Daoy (cell line): ENCODE measurements at regions not wholly inside any gene's neighbourhood (a gene's known extent, or its start where the extent isn't known, plus 50 kb on each side); places are given as distances from the start of the nearest gene placed in this dataset.
"Not testable (repeated sequence)": the region's sequence is repeated elsewhere in the genome, so short reads cannot be mapped to it uniquely, and the experiment has no call there.

ENCODE experiments used
- DNase-seq: peaks from one replicate; pipeline ENCODE4 v3.0.0-alpha.2; 2015; ENCODE audit warnings: low read depth

DNA sequence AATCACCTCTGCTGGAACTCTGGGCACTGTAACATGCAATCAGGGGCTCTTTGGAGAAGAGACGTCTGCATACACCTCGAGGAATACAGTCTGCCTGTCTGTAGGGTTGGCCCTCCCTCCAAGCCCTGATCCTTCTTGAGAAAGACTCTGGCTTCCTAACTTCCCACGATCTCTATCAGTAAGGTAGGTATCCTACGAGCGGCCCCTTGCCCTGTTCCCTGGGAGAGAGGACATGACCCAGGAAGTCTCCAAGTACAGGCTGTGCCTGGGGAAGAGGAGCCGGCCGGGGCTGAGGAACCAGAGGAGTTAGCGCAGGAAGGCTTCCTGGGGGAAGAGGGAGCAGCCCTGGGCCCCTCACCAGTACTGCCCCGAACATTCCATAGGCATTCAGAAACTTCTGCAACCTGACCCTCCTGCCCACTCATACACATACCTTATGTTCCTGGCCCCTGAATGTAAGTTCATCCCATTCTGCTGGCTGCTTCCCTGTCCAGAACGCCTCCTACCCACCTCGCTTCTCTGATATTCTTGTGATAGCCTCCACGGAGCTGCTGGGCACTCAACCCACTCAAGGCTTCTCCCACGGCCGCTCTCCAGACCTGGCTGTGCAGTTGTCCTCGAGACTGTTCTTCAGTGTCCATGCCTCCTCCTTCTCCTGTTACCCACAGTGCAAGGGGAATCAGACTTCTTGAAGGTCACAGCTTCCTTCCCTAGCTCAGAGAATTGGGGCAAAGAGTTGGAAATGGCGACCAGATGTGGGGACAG lies 116.1 kb downstream of the CYP26B1 start:
- DNase-seq = no peak

GRCh38 chr2:72028996-72029395 lies 118.7 kb downstream of the CYP26B1 start:
- DNase-seq = no peak

- DNase-seq = no peak
Observed at GRCh38 chr2:72028351-72028995, 119.2 kb downstream of the CYP26B1 start.

GRCh38 chr2:72027426-72028161 lies 120.1 kb downstream of the CYP26B1 start:
- DNase-seq = peak; percentile 80

DNA sequence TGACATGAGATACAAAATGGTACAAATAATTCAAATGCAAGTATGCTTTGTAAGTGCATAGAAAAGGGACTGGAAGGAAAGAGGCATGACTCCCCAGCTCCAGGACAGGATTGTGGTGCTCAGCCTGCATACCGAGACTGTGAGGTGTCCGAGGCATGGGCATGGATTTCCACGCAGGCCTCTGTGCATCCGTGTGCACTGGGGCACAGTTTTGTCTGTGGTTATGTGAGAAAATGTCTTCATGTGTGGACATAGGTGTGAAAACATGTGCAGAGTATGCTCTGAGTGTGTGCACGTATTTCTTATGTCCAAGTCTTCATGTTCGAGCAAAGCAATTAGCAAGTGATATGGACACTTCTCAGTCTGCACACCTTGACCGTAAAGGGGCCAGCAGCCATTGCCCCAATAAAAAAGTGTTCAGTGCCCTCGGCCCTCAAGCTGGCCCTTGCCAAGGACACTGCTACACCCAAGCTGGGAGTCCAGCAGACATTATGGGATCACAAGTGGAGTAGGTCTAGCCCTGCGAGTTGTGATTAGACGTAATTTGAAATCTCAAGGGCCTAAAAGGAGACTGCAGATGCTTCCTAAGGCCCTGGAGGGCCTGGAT lies 120.7 kb downstream of the CYP26B1 start:
- no peak for DNase-seq

DNA sequence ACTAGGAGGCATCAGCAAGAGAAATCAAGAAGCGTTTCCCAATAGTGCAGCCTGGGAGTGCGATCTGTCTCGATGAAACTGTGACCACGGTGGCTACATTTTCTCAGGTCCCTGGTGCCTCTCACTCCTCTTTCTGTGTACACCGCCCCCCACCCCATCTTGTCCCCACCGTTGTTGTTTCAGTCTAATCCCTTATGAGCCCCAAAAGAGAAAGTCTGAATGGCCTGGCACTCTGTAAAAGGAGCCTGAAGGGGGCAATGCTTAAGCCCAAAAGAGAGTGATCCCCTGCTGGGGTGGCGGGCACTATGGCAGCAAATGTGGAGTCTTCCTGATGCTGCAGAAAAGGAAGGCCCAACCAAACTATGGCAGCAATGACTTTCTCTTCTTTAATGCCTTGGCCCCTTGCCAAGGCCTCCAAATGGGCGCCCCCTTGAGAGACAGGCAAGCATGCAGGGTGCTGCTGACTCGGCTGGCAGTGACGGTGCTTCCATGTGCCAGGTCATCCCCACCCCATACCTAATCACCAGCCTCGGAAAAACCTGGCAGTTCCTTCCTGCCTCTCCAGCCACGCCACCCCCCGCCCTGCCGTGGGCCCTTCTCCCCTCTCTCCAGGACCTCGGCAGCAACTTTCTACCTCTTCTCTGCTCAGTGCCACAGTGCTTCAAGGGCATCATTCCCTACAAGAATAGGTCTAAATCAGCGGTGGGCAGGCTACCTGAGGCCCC lies 123.0 kb downstream of the CYP26B1 start:
- no peak for DNase-seq

GRCh38 chr2:72023678-72024390 lies 123.8 kb downstream of the CYP26B1 start:
- no peak for DNase-seq

DNA sequence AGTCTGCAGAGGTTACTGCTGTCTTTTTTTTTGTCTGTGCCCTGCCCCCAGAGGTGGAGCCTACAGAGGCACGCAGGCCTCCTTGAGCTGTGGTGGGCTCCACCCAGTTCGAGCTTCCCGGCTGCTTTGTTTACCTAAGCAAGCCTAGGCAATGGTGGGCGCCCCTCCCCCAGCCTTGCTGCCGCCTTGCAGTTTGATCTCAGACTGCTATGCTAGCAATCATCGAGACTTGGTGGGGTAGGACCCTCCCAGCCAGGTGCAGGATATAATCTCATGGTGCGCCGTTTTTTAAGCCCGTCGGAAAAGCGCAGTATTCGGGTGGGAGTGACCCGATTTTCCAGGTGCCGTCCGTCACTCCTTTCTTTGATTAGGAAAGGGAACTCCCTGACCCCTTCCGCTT lies 126.3 kb downstream of the CYP26B1 start:
- not testable (repeated sequence) for DNase-seq

DNA sequence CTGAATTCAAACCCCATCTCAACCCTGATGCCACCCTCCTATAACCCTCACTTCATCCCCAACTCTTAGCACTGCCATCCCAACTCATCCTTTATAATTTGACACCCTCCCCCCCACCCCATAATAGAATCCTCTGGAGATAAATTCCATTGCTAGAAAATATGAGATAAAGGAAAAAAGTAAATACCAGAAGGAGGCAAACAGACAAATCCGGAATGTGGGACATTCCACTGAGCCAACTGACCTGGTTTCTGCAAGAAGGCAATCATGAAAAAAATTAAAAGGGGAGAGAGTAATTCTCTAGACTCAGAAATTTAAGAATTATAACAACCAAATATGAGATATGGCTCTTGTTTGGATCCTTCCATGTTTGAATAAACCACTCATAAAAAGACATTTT lies 132.4 kb downstream of the CYP26B1 start:
- DNase-seq = no peak

DNA sequence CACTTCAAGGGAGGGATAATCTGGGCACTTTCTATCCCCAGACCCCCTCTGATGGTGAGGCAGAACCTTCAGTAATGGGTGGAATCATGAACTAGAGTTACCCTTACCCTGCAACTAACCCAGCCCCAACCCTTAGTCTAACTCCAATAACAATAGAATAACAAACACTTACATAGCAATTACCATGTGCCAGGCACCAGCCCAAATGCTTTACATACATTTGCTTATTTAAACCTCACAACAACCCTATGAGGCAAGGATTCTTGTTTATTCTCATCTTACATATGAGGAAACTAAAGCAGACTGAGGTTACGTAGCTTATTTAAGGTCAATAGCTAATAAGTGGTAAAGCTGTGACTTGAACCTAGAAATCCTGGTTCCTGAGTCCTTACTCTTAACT lies 132.8 kb downstream of the CYP26B1 start:
- no peak for DNase-seq

DNA sequence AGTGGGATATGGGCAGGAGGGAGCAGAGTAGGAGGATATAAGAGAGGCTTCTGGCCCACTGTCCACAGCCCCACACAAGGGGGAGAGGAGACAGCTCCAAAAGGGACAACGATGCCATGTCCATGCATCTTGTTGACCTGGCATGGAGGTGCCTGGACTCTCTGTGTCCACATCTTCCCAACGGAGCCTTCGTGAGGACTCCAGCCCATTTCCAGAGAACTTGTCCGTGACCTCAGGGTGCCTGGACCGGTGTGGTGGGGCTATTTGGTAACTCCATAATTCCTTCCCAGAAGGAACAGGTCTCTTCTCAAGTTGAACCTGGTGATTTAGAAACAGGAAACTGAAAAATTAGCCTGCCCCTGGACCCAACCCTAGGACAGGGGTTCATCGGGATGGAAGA lies 133.9 kb downstream of the CYP26B1 start:
- no peak for DNase-seq

DNA sequence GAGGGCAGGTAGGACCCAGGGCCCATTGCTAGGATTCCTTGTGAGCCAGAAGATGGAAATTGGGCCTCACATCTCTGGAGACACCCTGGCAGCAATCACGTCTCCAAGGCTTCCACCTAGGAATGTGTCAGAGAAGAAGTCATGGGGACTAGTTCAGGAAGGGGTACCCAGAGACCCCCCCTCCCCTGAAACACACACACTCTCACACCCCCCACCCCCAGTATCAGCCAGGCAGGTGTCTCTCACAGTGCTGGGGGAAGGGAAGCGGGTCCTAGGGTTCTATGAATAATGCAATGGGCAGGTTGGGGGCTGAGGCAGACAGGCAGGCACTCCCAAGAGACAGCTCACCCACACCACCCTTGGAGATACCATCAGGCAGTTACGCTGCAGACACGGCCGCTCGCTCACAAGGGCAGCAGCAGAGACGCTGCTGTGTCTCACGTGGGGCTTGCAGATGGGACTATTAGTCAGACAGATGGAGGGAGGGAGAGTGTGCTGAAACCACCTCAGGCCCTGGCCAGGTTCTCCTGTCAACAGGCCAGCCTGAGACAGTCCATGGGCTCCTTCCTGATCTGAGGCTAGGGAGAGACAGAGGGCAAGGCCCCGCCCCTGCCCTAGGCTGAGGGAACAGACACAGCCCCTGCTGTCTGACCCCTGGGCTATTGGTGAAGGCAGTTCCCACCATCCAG lies 134.6 kb downstream of the CYP26B1 start:
- DNase-seq = no peak

- no peak for DNase-seq
Observed at GRCh38 chr2:72011791-72012190, 135.9 kb downstream of the CYP26B1 start.

DNA sequence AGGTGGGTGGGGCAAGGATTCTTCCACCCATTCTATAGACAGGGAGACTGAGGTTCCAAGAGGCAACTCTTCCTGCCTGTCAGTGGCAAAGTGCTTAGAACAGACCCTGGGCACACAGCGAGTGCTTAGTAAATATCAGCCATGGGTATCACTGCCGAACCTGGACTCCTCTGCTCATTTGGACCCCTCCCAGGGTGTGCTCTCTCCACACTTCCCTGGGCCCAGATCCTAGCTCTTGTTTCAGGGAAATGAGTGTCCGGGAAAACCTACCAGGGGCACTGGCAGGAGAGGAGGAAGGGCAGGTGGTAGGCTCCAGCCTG lies 136.3 kb downstream of the CYP26B1 start:
- DNase-seq = no peak

- DNase-seq = no peak
Observed at GRCh38 chr2:72010647-72011369, 136.9 kb downstream of the CYP26B1 start.

DNA sequence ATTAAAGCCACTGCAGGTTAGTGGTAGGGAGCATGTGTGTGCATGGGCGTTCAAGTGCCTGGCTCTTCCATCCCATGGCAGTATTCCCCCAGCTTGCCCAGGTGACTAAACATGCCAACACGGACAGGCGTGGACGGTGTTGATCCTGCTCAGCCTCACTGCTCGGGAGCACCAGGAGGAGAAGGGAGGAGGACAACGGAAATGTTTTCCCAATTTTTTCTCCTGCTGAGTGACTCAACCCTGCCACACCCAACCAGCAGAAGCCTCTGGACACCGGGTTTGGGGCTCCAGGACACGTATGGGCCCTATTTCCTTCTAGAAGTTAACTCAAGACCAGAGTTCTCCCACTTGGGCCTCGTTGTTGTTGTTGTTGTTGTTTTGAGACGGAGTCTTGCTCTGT lies 139.1 kb downstream of the CYP26B1 start:
- DNase-seq = no peak

- DNase-seq = no peak
Observed at GRCh38 chr2:72007402-72007801, 140.3 kb downstream of the CYP26B1 start.

- DNase-seq = no peak
Observed at GRCh38 chr2:72006188-72006736, 141.4 kb downstream of the CYP26B1 start.

DNA sequence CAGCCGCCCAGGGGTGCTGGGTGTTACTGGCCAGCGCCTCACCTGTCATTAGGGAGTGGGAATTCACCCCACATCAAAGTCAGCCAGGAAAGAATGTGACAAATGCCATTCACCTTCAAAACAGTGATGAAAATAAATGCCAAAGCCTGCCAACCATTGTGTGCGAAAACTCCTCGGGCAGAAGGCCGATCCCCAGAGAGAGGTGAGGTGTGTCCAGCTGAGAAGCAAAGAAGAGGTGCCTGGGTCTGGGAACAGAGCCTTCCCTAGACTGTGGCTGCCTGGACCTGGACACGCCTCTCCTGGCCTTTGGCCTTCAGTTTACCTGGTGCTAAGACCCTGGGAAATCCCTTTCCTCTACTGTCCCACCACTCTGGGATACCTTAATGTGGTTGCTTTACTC lies 142.7 kb downstream of the CYP26B1 start:
- DNase-seq = no peak
